ENCODE measurements at regions not wholly inside any gene's neighbourhood (a gene's known extent, or its start where the extent isn't known, plus 50 kb on each side); places are given as distances from the start of the nearest gene placed in this dataset.

DNA sequence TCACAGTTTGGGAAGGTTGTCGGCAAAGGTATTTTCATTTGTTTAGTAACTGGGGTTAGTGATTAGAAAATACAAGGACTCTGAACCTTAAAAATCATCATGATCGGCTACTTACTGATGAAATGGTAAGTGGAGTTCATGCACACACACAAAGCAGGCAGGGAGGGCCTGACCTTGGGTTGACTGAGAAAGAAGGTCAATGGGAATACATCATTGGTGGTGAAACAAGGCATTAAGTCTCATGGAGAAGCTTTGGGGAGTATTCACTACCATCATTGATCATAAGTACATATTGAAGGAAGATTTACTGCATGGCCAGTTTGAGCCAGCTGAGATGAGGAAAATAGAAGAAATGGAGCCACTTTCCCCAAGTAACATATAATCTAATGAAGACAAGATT, 74.4 kb downstream of the LUZP4 start:
- TF ChIP-seq, protein P1, sequence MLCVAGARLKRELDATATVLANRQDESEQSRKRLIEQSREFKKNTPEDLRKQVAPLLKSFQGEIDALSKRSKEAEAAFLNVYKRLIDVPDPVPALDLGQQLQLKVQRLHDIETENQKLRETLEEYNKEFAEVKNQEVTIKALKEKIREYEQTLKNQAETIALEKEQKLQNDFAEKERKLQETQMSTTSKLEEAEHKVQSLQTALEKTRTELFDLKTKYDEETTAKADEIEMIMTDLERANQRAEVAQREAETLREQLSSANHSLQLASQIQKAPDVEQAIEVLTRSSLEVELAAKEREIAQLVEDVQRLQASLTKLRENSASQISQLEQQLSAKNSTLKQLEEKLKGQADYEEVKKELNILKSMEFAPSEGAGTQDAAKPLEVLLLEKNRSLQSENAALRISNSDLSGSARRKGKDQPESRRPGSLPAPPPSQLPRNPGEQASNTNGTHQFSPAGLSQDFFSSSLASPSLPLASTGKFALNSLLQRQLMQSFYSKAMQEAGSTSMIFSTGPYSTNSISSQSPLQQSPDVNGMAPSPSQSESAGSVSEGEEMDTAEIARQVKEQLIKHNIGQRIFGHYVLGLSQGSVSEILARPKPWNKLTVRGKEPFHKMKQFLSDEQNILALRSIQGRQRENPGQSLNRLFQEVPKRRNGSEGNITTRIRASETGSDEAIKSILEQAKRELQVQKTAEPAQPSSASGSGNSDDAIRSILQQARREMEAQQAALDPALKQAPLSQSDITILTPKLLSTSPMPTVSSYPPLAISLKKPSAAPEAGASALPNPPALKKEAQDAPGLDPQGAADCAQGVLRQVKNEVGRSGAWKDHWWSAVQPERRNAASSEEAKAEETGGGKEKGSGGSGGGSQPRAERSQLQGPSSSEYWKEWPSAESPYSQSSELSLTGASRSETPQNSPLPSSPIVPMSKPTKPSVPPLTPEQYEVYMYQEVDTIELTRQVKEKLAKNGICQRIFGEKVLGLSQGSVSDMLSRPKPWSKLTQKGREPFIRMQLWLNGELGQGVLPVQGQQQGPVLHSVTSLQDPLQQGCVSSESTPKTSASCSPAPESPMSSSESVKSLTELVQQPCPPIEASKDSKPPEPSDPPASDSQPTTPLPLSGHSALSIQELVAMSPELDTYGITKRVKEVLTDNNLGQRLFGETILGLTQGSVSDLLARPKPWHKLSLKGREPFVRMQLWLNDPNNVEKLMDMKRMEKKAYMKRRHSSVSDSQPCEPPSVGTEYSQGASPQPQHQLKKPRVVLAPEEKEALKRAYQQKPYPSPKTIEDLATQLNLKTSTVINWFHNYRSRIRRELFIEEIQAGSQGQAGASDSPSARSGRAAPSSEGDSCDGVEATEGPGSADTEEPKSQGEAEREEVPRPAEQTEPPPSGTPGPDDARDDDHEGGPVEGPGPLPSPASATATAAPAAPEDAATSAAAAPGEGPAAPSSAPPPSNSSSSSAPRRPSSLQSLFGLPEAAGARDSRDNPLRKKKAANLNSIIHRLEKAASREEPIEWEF (IDR thresholded peaks at IDR 0.05; ENCODE audit: insufficient replicate concordance, low read depth, low read length), result no peak
- TF ChIP-seq POLR2A (IDR thresholded peaks at IDR 0.05; ENCODE audit: low read depth, low read length) (no peak), EZH2 (IDR thresholded peaks at IDR 0.05; ENCODE audit: borderline replicate concordance, control insufficient read depth, low read depth, low read length) (no peak), NR2F1 (conservative IDR thresholded peaks at IDR 0.05) (no peak), KDM1A (IDR thresholded peaks at IDR 0.05; ENCODE audit: borderline replicate concordance) (no peak), FOS (IDR thresholded peaks at IDR 0.05; ENCODE audit: borderline replicate concordance, extremely low read depth, insufficient read length) (no peak), ZNF207 (IDR thresholded peaks at IDR 0.05; ENCODE audit: borderline replicate concordance) (no peak)
- TF ChIP-seq, protein P2, sequence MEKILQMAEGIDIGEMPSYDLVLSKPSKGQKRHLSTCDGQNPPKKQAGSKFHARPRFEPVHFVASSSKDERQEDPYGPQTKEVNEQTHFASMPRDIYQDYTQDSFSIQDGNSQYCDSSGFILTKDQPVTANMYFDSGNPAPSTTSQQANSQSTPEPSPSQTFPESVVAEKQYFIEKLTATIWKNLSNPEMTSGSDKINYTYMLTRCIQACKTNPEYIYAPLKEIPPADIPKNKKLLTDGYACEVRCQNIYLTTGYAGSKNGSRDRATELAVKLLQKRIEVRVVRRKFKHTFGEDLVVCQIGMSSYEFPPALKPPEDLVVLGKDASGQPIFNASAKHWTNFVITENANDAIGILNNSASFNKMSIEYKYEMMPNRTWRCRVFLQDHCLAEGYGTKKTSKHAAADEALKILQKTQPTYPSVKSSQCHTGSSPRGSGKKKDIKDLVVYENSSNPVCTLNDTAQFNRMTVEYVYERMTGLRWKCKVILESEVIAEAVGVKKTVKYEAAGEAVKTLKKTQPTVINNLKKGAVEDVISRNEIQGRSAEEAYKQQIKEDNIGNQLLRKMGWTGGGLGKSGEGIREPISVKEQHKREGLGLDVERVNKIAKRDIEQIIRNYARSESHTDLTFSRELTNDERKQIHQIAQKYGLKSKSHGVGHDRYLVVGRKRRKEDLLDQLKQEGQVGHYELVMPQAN (conservative IDR thresholded peaks at IDR 0.05), result no peak
- TF ChIP-seq, protein P3, sequence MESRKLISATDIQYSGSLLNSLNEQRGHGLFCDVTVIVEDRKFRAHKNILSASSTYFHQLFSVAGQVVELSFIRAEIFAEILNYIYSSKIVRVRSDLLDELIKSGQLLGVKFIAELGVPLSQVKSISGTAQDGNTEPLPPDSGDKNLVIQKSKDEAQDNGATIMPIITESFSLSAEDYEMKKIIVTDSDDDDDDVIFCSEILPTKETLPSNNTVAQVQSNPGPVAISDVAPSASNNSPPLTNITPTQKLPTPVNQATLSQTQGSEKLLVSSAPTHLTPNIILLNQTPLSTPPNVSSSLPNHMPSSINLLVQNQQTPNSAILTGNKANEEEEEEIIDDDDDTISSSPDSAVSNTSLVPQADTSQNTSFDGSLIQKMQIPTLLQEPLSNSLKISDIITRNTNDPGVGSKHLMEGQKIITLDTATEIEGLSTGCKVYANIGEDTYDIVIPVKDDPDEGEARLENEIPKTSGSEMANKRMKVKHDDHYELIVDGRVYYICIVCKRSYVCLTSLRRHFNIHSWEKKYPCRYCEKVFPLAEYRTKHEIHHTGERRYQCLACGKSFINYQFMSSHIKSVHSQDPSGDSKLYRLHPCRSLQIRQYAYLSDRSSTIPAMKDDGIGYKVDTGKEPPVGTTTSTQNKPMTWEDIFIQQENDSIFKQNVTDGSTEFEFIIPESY (IDR thresholded peaks at IDR 0.05), result no peak
- TF ChIP-seq, protein P4, sequence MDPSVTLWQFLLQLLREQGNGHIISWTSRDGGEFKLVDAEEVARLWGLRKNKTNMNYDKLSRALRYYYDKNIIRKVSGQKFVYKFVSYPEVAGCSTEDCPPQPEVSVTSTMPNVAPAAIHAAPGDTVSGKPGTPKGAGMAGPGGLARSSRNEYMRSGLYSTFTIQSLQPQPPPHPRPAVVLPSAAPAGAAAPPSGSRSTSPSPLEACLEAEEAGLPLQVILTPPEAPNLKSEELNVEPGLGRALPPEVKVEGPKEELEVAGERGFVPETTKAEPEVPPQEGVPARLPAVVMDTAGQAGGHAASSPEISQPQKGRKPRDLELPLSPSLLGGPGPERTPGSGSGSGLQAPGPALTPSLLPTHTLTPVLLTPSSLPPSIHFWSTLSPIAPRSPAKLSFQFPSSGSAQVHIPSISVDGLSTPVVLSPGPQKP (IDR thresholded peaks at IDR 0.05; ENCODE audit: low read depth, low read length), result no peak
